K562 (cell line): ENCODE measurements at regions not wholly inside any gene's neighbourhood (a gene's known extent, or its start where the extent isn't known, plus 50 kb on each side); places are given as distances from the start of the nearest gene placed in this dataset.

Experiments
- ARID4B ChIP-seq: sonication (generic); formaldehyde crosslinking; IDR thresholded peaks from 2 replicates; pipeline ENCODE4 v1.8.0; 2022; ENCODE audit warnings: mild to moderate bottlenecking, missing genetic modification reagents
- E2F3 ChIP-seq: fragments of 250-450 bp; sonication (Bioruptor Pico); IDR thresholded peaks from 2 replicates; pipeline ENCODE4 v1.4.0; 2020; ENCODE audit warnings: mild to moderate bottlenecking
- GTF2F1 ChIP-seq: IDR thresholded peaks from 2 replicates; pipeline ENCODE4 v1.6.1; 2011; ENCODE audit warnings: low read depth, low read length, improper control_type of control experiment
- KDM4B ChIP-seq, 2 experiments: fragments of 450-650 bp in 1 of 2; sonication (generic) in 1 of 2; IDR thresholded peaks; 2 replicates each; pipeline ENCODE4 v1.6.1; 2016 to 2017; ENCODE audit warnings: borderline replicate concordance in 2 of 2, antibody characterized with exemption in 1 of 2, low read depth in 1 of 2, mild to moderate bottlenecking in 1 of 2
- KLF16 ChIP-seq: IDR thresholded peaks from 2 replicates; pipeline ENCODE4 v1.6.1; 2016; ENCODE audit warnings: antibody characterized with exemption
- POLR2AphosphoS5 ChIP-seq: IDR thresholded peaks from 2 replicates; pipeline ENCODE4 v1.6.1; 2011; ENCODE audit warnings: mild to moderate bottlenecking, low read depth, low read length, moderate library complexity; ENCODE audit not compliant: control insufficient read depth, insufficient read depth
- RAD51 ChIP-seq: fragments of 450-650 bp; IDR thresholded peaks from 2 replicates; pipeline ENCODE4 v1.7.1; 2016; ENCODE audit warnings: low read depth, mild to moderate bottlenecking, borderline replicate concordance
- SAFB ChIP-seq: fragments of 200-400 bp; formaldehyde crosslinking; IDR thresholded peaks from 2 replicates; pipeline ENCODE4 v1.6.1; 2017; ENCODE audit warnings: low read depth, low read length, borderline replicate concordance
- STAG1 ChIP-seq: sonication (generic); formaldehyde crosslinking; IDR thresholded peaks from 2 replicates; pipeline ENCODE4 v1.5.0; 2020; ENCODE audit warnings: missing genetic modification reagents, borderline replicate concordance
- TF ChIP-seq, protein P1 (sequence below): fragments of 250-450 bp; sonication (Bioruptor Pico); IDR thresholded peaks from 2 replicates; pipeline ENCODE4 v1.4.0; 2020

- no peak for TF ChIP-seq RAD51
- TF ChIP-seq POLR2AphosphoS5 = no peak
- TF ChIP-seq, protein P1, sequence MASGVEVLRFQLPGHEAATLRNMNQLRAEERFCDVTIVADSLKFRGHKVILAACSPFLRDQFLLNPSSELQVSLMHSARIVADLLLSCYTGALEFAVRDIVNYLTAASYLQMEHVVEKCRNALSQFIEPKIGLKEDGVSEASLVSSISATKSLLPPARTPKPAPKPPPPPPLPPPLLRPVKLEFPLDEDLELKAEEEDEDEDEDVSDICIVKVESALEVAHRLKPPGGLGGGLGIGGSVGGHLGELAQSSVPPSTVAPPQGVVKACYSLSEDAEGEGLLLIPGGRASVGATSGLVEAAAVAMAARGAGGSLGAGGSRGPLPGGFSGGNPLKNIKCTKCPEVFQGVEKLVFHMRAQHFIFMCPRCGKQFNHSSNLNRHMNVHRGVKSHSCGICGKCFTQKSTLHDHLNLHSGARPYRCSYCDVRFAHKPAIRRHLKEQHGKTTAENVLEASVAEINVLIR (CRISPR knock-in tag) = no peak
- TF ChIP-seq STAG1 = no peak
- no peak for TF ChIP-seq E2F3 (CRISPR knock-in tag)
- TF ChIP-seq KLF16 = no peak
- TF ChIP-seq KDM4B (IDR thresholded peaks at IDR 0.05; ENCODE audit: borderline replicate concordance in 2 of 2, low read depth in 1 of 2) = no peak
- TF ChIP-seq ARID4B (CRISPR knock-in tag) = no peak
- TF ChIP-seq SAFB = no peak
- TF ChIP-seq GTF2F1 = no peak
Measured at GRCh38 chr13:44259045-44260027, 114.3 kb upstream of the SERP2 start (continued).
